ENCODE measurements at regions not wholly inside any gene's neighbourhood (a gene's known extent, or its start where the extent isn't known, plus 50 kb on each side); places are given as distances from the start of the nearest gene placed in this dataset.

GRCh38 chr5:72633649-72634048, 126.4 kb upstream of the ZNF366 start:
- Histone ChIP-seq H2AFZ (ENCODE audit: low read depth) (no peak overlapping the region), H3K36me3 (ENCODE audit: insufficient read depth) (no peaks in the 10 kb centered on the region), H3K27ac (no peak overlapping the region), H3K4me3 (IDR thresholded peaks at IDR 0.05; ENCODE audit: insufficient read depth, low read depth, low read length) (no peak overlapping the region), H3K4me2 (no peak overlapping the region), H3K27me3 (ENCODE audit: insufficient read depth, low read depth) (no peaks in the 10 kb centered on the region), H4K20me1 (ENCODE audit: insufficient read depth) (no peaks in the 10 kb centered on the region), H3K79me2 (ENCODE audit: insufficient read depth, low read depth) (no peaks in the 10 kb centered on the region), H3K9ac (no peak overlapping the region), H3K4me1 (ENCODE audit: low read depth, poor library complexity, severe bottlenecking) (no peaks in the 10 kb centered on the region)
- TF ChIP-seq CTCF (conservative IDR thresholded peaks at IDR 0.05; ENCODE audit: low read depth, low read length): no peak

GRCh38 chr5:72633041-72633445, 125.8 kb upstream of the ZNF366 start:
- Histone ChIP-seq H3K4me1 (ENCODE audit: low read depth, poor library complexity, severe bottlenecking) (no peaks in the 10 kb centered on the region), H4K20me1 (ENCODE audit: insufficient read depth) (no peaks in the 10 kb centered on the region), H3K79me2 (ENCODE audit: insufficient read depth, low read depth) (no peaks in the 10 kb centered on the region), H2AFZ (ENCODE audit: low read depth) (no peak overlapping the region), H3K27me3 (ENCODE audit: insufficient read depth, low read depth) (no peaks in the 10 kb centered on the region), H3K4me2 (no peak overlapping the region), H3K4me3 (IDR thresholded peaks at IDR 0.05; ENCODE audit: insufficient read depth, low read depth, low read length) (no peak overlapping the region), H3K27ac (no peak overlapping the region), H3K36me3 (ENCODE audit: insufficient read depth) (no peaks in the 10 kb centered on the region), H3K9ac (no peak overlapping the region)
- no peak for TF ChIP-seq CTCF (conservative IDR thresholded peaks at IDR 0.05; ENCODE audit: low read depth, low read length)

GRCh38 chr5:72630721-72631120, 123.5 kb upstream of the ZNF366 start:
- Histone ChIP-seq H3K9ac (no peak overlapping the region), H4K20me1 (ENCODE audit: insufficient read depth) (no peaks in the 10 kb centered on the region), H3K79me2 (ENCODE audit: insufficient read depth, low read depth) (no peaks in the 10 kb centered on the region), H3K4me3 (IDR thresholded peaks at IDR 0.05; ENCODE audit: insufficient read depth, low read depth, low read length) (no peak overlapping the region), H3K27ac (no peak overlapping the region), H2AFZ (ENCODE audit: low read depth) (no peak overlapping the region), H3K36me3 (ENCODE audit: insufficient read depth) (no peaks in the 10 kb centered on the region), H3K4me2 (no peak overlapping the region), H3K4me1 (ENCODE audit: low read depth, poor library complexity, severe bottlenecking) (no peaks in the 10 kb centered on the region), H3K27me3 (ENCODE audit: insufficient read depth, low read depth) (no peaks in the 10 kb centered on the region)
- no peak for TF ChIP-seq CTCF (conservative IDR thresholded peaks at IDR 0.05; ENCODE audit: low read depth, low read length)

- Histone ChIP-seq H3K9ac (no peak overlapping the region), H3K4me3 (IDR thresholded peaks at IDR 0.05; ENCODE audit: insufficient read depth, low read depth, low read length) (no peak overlapping the region), H4K20me1 (ENCODE audit: insufficient read depth) (no peaks in the 10 kb centered on the region)
These were observed 122.9 kb upstream of the ZNF366 start for GRCh38 chr5:72630081-72630480.

More at GRCh38 chr5:72630081-72630480, 122.9 kb upstream of the ZNF366 start:
- Histone ChIP-seq H3K27me3 (ENCODE audit: insufficient read depth, low read depth) (no peaks in the 10 kb centered on the region), H3K79me2 (ENCODE audit: insufficient read depth, low read depth) (no peaks in the 10 kb centered on the region), H3K36me3 (ENCODE audit: insufficient read depth) (no peaks in the 10 kb centered on the region), H3K4me1 (ENCODE audit: low read depth, poor library complexity, severe bottlenecking) (no peaks in the 10 kb centered on the region), H3K4me2 (no peak overlapping the region), H3K27ac (no peak overlapping the region), H2AFZ (ENCODE audit: low read depth) (no peak overlapping the region)
- TF ChIP-seq CTCF (conservative IDR thresholded peaks at IDR 0.05; ENCODE audit: low read depth, low read length): no peak
